HCT116 (cell line): ENCODE measurements at regions not wholly inside any gene's neighbourhood (a gene's known extent, or its start where the extent isn't known, plus 50 kb on each side); places are given as distances from the start of the nearest gene placed in this dataset.

Experiments used
- ATF3 ChIP-seq: IDR thresholded peaks from 2 replicates; pipeline ENCODE4 v1.6.1; 2012
- CTCF ChIP-seq, 3 experiments: fragments of 200-600 bp in 1 of 3; sonication (generic) in 1 of 3; IDR thresholded peaks in 2 of 3; conservative IDR thresholded peaks in 1 of 3; 2 replicates each; pipeline ENCODE4 v1.5.1; 2012 to 2017; ENCODE audit warnings: low read depth in 2 of 3, low read length in 2 of 3, antibody characterized with exemption in 1 of 3, borderline replicate concordance in 1 of 3, control low read depth in 1 of 3, mild to moderate bottlenecking in 1 of 3, mixed read lengths in 1 of 3, mixed run types in 1 of 3, moderate library complexity in 1 of 3; ENCODE audit not compliant: insufficient read depth in 1 of 3
- EGR1 ChIP-seq: IDR thresholded peaks from 2 replicates; pipeline ENCODE4 v1.6.1; 2012; ENCODE audit warnings: low read depth
- JUND ChIP-seq: IDR thresholded peaks from 2 replicates; pipeline ENCODE4 v1.6.1; 2012
- MAX ChIP-seq: IDR thresholded peaks from 2 replicates; pipeline ENCODE4 v1.6.1; 2012
- POLR2A ChIP-seq: IDR thresholded peaks from 2 replicates; pipeline ENCODE4 v1.7.0; 2011; ENCODE audit warnings: borderline replicate concordance; ENCODE audit not compliant: insufficient read depth, insufficient read length; ENCODE audit errors: extremely low read depth
- POLR2AphosphoS5 ChIP-seq: IDR thresholded peaks from 2 replicates; pipeline ENCODE4 v1.6.1; 2011; ENCODE audit warnings: mild to moderate bottlenecking, low read depth, low read length, moderate library complexity
- REST ChIP-seq: IDR thresholded peaks from 2 replicates; pipeline ENCODE4 v1.6.1; 2012; ENCODE audit warnings: low read depth
- SP1 ChIP-seq: IDR thresholded peaks from 2 replicates; pipeline ENCODE4 v1.6.1; 2012; ENCODE audit warnings: low read depth
- SRF ChIP-seq: IDR thresholded peaks from 2 replicates; pipeline ENCODE4 v1.6.1; 2012; ENCODE audit warnings: low read depth
- TCF7L2 ChIP-seq: IDR thresholded peaks from 2 replicates; pipeline ENCODE4 v1.7.0; 2011; ENCODE audit warnings: borderline replicate concordance, inconsistent platforms; ENCODE audit not compliant: insufficient read depth, insufficient read length; ENCODE audit errors: extremely low read depth
- ZFX ChIP-seq: fragments of 450-650 bp; IDR thresholded peaks from 2 replicates; pipeline ENCODE4 v1.6.1; 2017
- ZNF274 ChIP-seq: fragments of 200-500 bp; sonication (Bioruptor generic); IDR thresholded peaks from 2 replicates; pipeline ENCODE4 v1.6.1; 2014; ENCODE audit warnings: mild to moderate bottlenecking, low read depth, low read length, inconsistent platforms

GRCh38 chr1:2965676-2966075, 55.6 kb upstream of the ACTRT2 start:
- TF ChIP-seq ZFX (no peak), POLR2A (no peak), ZNF274 (no peak), JUND (no peak), CTCF (IDR thresholded peaks at IDR 0.05 in 2 of 3, conservative IDR thresholded peaks at IDR 0.05 in 1 of 3; ENCODE audit: borderline replicate concordance in 1 of 3, insufficient read depth in 1 of 3, low read depth in 2 of 3, low read length in 2 of 3) (no peak), MAX (no peak), ATF3 (no peak), REST (no peak), SRF (no peak), SP1 (no peak), POLR2AphosphoS5 (no peak), TCF7L2 (no peak), EGR1 (no peak)
